NB4 (cell line): ENCODE measurements at regions not wholly inside any gene's neighbourhood (a gene's known extent, or its start where the extent isn't known, plus 50 kb on each side); places are given as distances from the start of the nearest gene placed in this dataset.
"Not testable (repeated sequence)": the region's sequence is repeated elsewhere in the genome, so short reads cannot be mapped to it uniquely, and the experiment has no call there.

Experiments
- DNase-seq: peaks from one replicate; pipeline ENCODE4 v3.0.0; 2010; ENCODE audit warnings: low read depth
- H3K4me3 ChIP-seq: one replicate; pipeline ENCODE4 v1.5.1; 2011; ENCODE audit warnings: mild to moderate bottlenecking, low read depth, low read length, moderate library complexity
- CTCF ChIP-seq: IDR thresholded peaks from one replicate; pipeline ENCODE4 v1.5.1; 2012; ENCODE audit warnings: low read depth, low read length
- MAX ChIP-seq: IDR thresholded peaks from 2 replicates; pipeline ENCODE4 v1.6.1; 2011; ENCODE audit warnings: low read depth, low read length
- MYC ChIP-seq: IDR thresholded peaks from 2 replicates; pipeline ENCODE4 v1.6.1; 2011; ENCODE audit warnings: low read depth, low read length
- POLR2A ChIP-seq: IDR thresholded peaks from 2 replicates; pipeline ENCODE4 v1.6.1; 2011; ENCODE audit warnings: mild to moderate bottlenecking; ENCODE audit not compliant: insufficient read length; ENCODE audit errors: extremely low read depth

DNA sequence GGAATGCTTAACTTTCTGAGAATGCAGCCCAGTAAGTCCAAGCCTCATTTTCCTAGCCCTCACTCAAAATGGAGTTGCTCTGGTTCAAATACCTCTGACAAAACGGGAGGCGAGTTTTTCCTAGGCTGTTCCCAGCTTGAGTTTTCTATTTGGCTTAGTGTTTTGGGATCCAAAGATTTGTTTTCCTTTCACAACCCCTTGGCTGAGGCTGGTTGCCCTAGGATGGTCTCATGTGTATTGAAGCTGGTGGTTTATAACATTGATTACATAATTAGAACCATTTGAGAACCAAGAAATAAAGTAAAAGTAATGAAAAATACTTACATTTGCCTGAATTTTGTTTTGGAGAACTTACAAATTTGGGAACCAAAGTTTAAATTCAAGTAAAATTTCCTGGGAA lies 611.1 kb upstream of the LUZP2 start:
- no peak overlapping the region for H3K4me3 ChIP-seq
- DNase-seq = no peak
- no peak for TF ChIP-seq MAX
- no peak for TF ChIP-seq MYC
- no peak for TF ChIP-seq POLR2A
- no peak for TF ChIP-seq CTCF

GRCh38 chr11:23887122-23887521 lies 609.7 kb upstream of the LUZP2 start:
- H3K4me3 ChIP-seq, DNase-seq: not testable (repeated sequence)

GRCh38 chr11:23893126-23893525 lies 603.7 kb upstream of the LUZP2 start:
- no peak for TF ChIP-seq POLR2A
- TF ChIP-seq MAX = no peak
- TF ChIP-seq MYC = no peak
- no peak for TF ChIP-seq CTCF
- no peak overlapping the region for H3K4me3 ChIP-seq
- DNase-seq = no peak

GRCh38 chr11:23897453-23898286 lies 599.2 kb upstream of the LUZP2 start:
- no peak overlapping the region for H3K4me3 ChIP-seq
- DNase-seq = no peak
- TF ChIP-seq MYC = no peak
- TF ChIP-seq POLR2A = no peak
- no peak for TF ChIP-seq MAX
- TF ChIP-seq CTCF = no peak

- H3K4me3 ChIP-seq = no peak overlapping the region
- TF ChIP-seq POLR2A (no peak), CTCF (no peak), MYC (no peak), MAX (no peak)
- no peak for DNase-seq
These were observed 593.7 kb upstream of the LUZP2 start for GRCh38 chr11:23903044-23903704.

GRCh38 chr11:23919455-23919854 lies 577.4 kb upstream of the LUZP2 start:
- H3K4me3 ChIP-seq = no peak overlapping the region
- DNase-seq = no peak
- no peak for TF ChIP-seq CTCF
- TF ChIP-seq POLR2A = no peak
- no peak for TF ChIP-seq MYC
- TF ChIP-seq MAX = no peak
